GM23338 (cell line): ENCODE measurements at regions not wholly inside any gene's neighbourhood (a gene's known extent, or its start where the extent isn't known, plus 50 kb on each side); places are given as distances from the start of the nearest gene placed in this dataset.

Source experiments
- ATAC-seq: fragments of 200-7000 bp; cut with Tn5 transposase; 3 replicates; pipeline ENCODE4 v1.9.1; 2020
- DNase-seq: peaks from one replicate; pipeline ENCODE4 v3.0.0-alpha.2; 2015; ENCODE audit warnings: low spot score
- H2AFZ ChIP-seq: fragments of 200-600 bp; sonication (generic); 2 replicates; pipeline ENCODE4 v1.8.0; 2016; ENCODE audit warnings: antibody characterized with exemption, mild to moderate bottlenecking, moderate library complexity
- H3F3A ChIP-seq: fragments of 200-600 bp; sonication (generic); replicated peaks from 2 replicates; pipeline ENCODE4 v1.8.0; 2017; ENCODE audit warnings: antibody characterized with exemption, mixed run types, low read depth
- H3K27ac ChIP-seq: fragments of 200-600 bp; sonication (generic); 2 replicates; pipeline ENCODE4 v1.6.1; 2016; ENCODE audit warnings: low read depth
- H3K27me3 ChIP-seq: fragments of 200-600 bp; sonication (generic); 2 replicates; pipeline ENCODE4 v1.8.0; 2016; ENCODE audit warnings: mild to moderate bottlenecking, mixed run types, moderate library complexity; ENCODE audit not compliant: insufficient read depth
- H3K36me3 ChIP-seq: fragments of 200-600 bp; sonication (generic); 2 replicates; pipeline ENCODE4 v1.8.0; 2016; ENCODE audit warnings: mild to moderate bottlenecking; ENCODE audit not compliant: insufficient read depth
- H3K4me1 ChIP-seq: fragments of 200-600 bp; sonication (generic); 2 replicates; pipeline ENCODE4 v1.8.0; 2016; ENCODE audit warnings: mild to moderate bottlenecking, moderate library complexity; ENCODE audit not compliant: insufficient read depth
- H3K4me2 ChIP-seq: fragments of 200-600 bp; sonication (generic); 2 replicates; pipeline ENCODE4 v1.7.1; 2017; ENCODE audit warnings: mixed run types
- H3K4me3 ChIP-seq: fragments of 200-600 bp; sonication (generic); 2 replicates; pipeline ENCODE4 v1.6.1; 2016; ENCODE audit warnings: mixed run types
- H3K79me2 ChIP-seq: fragments of 200-600 bp; sonication (generic); replicated peaks from 2 replicates; pipeline ENCODE4 v1.8.0; 2017; ENCODE audit warnings: mild to moderate bottlenecking; ENCODE audit not compliant: insufficient read depth
- H3K9me2 ChIP-seq: fragments of 200-600 bp; sonication (generic); 2 replicates; pipeline ENCODE4 v1.8.0; 2017; ENCODE audit not compliant: insufficient read depth
- H4K20me1 ChIP-seq: fragments of 200-600 bp; sonication (generic); replicated peaks from 2 replicates; pipeline ENCODE4 v1.8.0; 2017; ENCODE audit warnings: mild to moderate bottlenecking; ENCODE audit not compliant: insufficient read depth
- H3K27ac Mint-ChIP-seq: 2 replicates; pipeline ENCODE4 v1.8.0; 2020; ENCODE audit warnings: inconsistent platforms, mild to moderate bottlenecking, moderate library complexity, mixed read lengths
- H3K27me3 Mint-ChIP-seq: 3 replicates; pipeline ENCODE4 v1.8.0; 2022; ENCODE audit warnings: low read depth, mild to moderate bottlenecking, moderate library complexity, mixed read lengths, inconsistent platforms; ENCODE audit not compliant: insufficient read depth, poor library complexity
- H3K36me3 Mint-ChIP-seq: 3 replicates; pipeline ENCODE4 v1.8.0; 2021; ENCODE audit warnings: low read depth, mild to moderate bottlenecking, inconsistent platforms, moderate library complexity, mixed read lengths
- H3K4me1 Mint-ChIP-seq: 3 replicates; pipeline ENCODE4 v1.8.0; 2020; ENCODE audit warnings: mild to moderate bottlenecking, inconsistent platforms, mixed read lengths
- H3K4me3 Mint-ChIP-seq: 3 replicates; pipeline ENCODE4 v1.8.0; 2021; ENCODE audit warnings: moderate library complexity, mild to moderate bottlenecking, inconsistent platforms, mixed read lengths
- H3K9me3 Mint-ChIP-seq: 3 replicates; pipeline ENCODE4 v1.8.0; 2020; ENCODE audit warnings: moderate library complexity, mild to moderate bottlenecking, inconsistent platforms, mixed read lengths
- CREB1 ChIP-seq: fragments of 250-450 bp; sonication (Bioruptor Pico); IDR thresholded peaks from 2 replicates; pipeline ENCODE4 v1.5.0; 2020; ENCODE audit warnings: low read depth, mild to moderate bottlenecking, moderate library complexity
- CTCF ChIP-seq, 2 experiments: fragments of 200-600 bp in 1 of 2; sonication (generic) in 1 of 2; conservative IDR thresholded peaks; 2 replicates each; pipeline versions ENCODE4 v1.5.1 to v1.6.1; 2016 to 2017; ENCODE audit warnings: antibody characterized with exemption in 2 of 2, low read depth in 2 of 2, mild to moderate bottlenecking in 2 of 2, moderate library complexity in 1 of 2
- ETS1 ChIP-seq: IDR thresholded peaks from 2 replicates; pipeline ENCODE4 v1.6.1; 2016; ENCODE audit warnings: antibody characterized with exemption
- EZH2 ChIP-seq: fragments of 200-600 bp; sonication (generic); IDR thresholded peaks from one replicate; pipeline ENCODE4 v1.8.0; 2017; ENCODE audit warnings: antibody characterized with exemption, mild to moderate bottlenecking, low read depth; ENCODE audit not compliant: unreplicated experiment
- EZH2phosphoT487 ChIP-seq: fragments of 200-600 bp; sonication (generic); IDR thresholded peaks from one replicate; pipeline ENCODE4 v1.8.1; 2018; ENCODE audit warnings: antibody characterized with exemption; ENCODE audit not compliant: unreplicated experiment
- JUNB ChIP-seq: IDR thresholded peaks from one replicate; pipeline ENCODE4 v1.6.1; 2016; ENCODE audit warnings: antibody characterized with exemption; ENCODE audit not compliant: unreplicated experiment
- NANOG ChIP-seq: IDR thresholded peaks from 2 replicates; pipeline ENCODE4 v1.6.1; 2016; ENCODE audit warnings: antibody characterized with exemption, borderline replicate concordance
- POLR2AphosphoS5 ChIP-seq: IDR thresholded peaks from 2 replicates; pipeline ENCODE4 v1.6.1; 2016; ENCODE audit warnings: antibody characterized with exemption, low read depth
- REST ChIP-seq: IDR thresholded peaks from one replicate; pipeline ENCODE4 v1.6.1; 2018; ENCODE audit warnings: antibody characterized with exemption; ENCODE audit not compliant: unreplicated experiment
- STAT1 ChIP-seq: IDR thresholded peaks from one replicate; pipeline ENCODE4 v1.6.1; 2016; ENCODE audit warnings: antibody characterized with exemption; ENCODE audit not compliant: unreplicated experiment
- ZNF114 ChIP-seq: fragments of 250-450 bp; sonication (Bioruptor Pico); IDR thresholded peaks from 2 replicates; pipeline ENCODE4 v1.5.0; 2020; ENCODE audit warnings: mild to moderate bottlenecking, moderate library complexity
- ZNF331 ChIP-seq: fragments of 250-450 bp; sonication (Bioruptor Pico); IDR thresholded peaks from 2 replicates; pipeline ENCODE4 v1.5.0; 2020; ENCODE audit warnings: low read depth, mild to moderate bottlenecking, moderate library complexity
- TF ChIP-seq, protein P1 (sequence below): fragments of 250-450 bp; sonication (Bioruptor Pico); IDR thresholded peaks from 2 replicates; pipeline ENCODE4 v1.5.0; 2020; ENCODE audit warnings: mild to moderate bottlenecking, moderate library complexity

DNA sequence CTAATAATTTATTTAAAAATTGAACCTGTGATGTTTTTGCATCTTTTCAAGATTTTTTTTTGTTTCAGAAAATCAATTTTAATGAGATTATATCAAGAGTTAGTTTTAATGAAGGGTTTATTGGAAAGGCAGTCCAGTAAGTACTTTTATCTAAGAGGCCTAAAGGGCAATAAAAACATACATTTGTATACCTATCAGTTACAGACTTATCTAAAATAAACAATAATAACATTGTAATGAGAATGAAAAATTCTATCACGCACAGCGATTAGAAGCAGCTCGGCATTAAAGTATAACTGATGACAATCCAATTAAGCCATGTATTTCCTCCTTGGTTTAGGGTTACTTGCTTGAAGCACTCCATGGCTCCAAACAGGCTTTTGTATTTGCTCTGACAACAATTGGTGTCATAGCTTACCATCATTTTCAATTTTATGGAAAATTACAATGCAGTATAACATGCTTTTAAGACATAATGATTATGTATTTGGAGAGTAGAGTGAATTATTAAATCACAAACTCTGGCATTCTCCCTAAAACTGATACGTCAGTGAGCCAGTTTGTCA, 629.4 kb downstream of the TSN start:
- H3K36me3 ChIP-seq, result no peaks in the 10 kb centered on the region
- Mint-ChIP-seq H3K4me3 (no peak overlapping the region), H3K27ac (no peak overlapping the region), H3K27me3 (peaks cover 2% of the 10 kb centered on the region), H3K36me3 (peaks cover 6% of the 10 kb centered on the region; the same call in 1 of the 3 replicates), H3K9me3 (peaks cover 14% of the 10 kb centered on the region; the same call in 2 of the 3 replicates), H3K4me1 (no peaks in the 10 kb centered on the region)
- no peaks in the 10 kb centered on the region for H3F3A ChIP-seq
- H3K4me1 ChIP-seq, result no peaks in the 10 kb centered on the region
- H3K79me2 ChIP-seq, result no peaks in the 10 kb centered on the region
- no peak for DNase-seq
- H3K4me3 ChIP-seq, result no peak overlapping the region
- no peak overlapping the region for H2AFZ ChIP-seq
- no peaks in the 10 kb centered on the region for H3K27me3 ChIP-seq
- no peak for ATAC-seq
- no peak overlapping the region for H3K4me2 ChIP-seq
- H3K27ac ChIP-seq, result no peak overlapping the region
- H4K20me1 ChIP-seq, result no peaks in the 10 kb centered on the region
- no peak for TF ChIP-seq NANOG
- TF ChIP-seq EZH2, result no peak
- TF ChIP-seq ETS1, result no peak
- no peak for TF ChIP-seq STAT1
- no peak for TF ChIP-seq JUNB
- no peak for TF ChIP-seq CREB1 (CRISPR knock-in tag)
- no peak for TF ChIP-seq REST
- TF ChIP-seq, protein P1, sequence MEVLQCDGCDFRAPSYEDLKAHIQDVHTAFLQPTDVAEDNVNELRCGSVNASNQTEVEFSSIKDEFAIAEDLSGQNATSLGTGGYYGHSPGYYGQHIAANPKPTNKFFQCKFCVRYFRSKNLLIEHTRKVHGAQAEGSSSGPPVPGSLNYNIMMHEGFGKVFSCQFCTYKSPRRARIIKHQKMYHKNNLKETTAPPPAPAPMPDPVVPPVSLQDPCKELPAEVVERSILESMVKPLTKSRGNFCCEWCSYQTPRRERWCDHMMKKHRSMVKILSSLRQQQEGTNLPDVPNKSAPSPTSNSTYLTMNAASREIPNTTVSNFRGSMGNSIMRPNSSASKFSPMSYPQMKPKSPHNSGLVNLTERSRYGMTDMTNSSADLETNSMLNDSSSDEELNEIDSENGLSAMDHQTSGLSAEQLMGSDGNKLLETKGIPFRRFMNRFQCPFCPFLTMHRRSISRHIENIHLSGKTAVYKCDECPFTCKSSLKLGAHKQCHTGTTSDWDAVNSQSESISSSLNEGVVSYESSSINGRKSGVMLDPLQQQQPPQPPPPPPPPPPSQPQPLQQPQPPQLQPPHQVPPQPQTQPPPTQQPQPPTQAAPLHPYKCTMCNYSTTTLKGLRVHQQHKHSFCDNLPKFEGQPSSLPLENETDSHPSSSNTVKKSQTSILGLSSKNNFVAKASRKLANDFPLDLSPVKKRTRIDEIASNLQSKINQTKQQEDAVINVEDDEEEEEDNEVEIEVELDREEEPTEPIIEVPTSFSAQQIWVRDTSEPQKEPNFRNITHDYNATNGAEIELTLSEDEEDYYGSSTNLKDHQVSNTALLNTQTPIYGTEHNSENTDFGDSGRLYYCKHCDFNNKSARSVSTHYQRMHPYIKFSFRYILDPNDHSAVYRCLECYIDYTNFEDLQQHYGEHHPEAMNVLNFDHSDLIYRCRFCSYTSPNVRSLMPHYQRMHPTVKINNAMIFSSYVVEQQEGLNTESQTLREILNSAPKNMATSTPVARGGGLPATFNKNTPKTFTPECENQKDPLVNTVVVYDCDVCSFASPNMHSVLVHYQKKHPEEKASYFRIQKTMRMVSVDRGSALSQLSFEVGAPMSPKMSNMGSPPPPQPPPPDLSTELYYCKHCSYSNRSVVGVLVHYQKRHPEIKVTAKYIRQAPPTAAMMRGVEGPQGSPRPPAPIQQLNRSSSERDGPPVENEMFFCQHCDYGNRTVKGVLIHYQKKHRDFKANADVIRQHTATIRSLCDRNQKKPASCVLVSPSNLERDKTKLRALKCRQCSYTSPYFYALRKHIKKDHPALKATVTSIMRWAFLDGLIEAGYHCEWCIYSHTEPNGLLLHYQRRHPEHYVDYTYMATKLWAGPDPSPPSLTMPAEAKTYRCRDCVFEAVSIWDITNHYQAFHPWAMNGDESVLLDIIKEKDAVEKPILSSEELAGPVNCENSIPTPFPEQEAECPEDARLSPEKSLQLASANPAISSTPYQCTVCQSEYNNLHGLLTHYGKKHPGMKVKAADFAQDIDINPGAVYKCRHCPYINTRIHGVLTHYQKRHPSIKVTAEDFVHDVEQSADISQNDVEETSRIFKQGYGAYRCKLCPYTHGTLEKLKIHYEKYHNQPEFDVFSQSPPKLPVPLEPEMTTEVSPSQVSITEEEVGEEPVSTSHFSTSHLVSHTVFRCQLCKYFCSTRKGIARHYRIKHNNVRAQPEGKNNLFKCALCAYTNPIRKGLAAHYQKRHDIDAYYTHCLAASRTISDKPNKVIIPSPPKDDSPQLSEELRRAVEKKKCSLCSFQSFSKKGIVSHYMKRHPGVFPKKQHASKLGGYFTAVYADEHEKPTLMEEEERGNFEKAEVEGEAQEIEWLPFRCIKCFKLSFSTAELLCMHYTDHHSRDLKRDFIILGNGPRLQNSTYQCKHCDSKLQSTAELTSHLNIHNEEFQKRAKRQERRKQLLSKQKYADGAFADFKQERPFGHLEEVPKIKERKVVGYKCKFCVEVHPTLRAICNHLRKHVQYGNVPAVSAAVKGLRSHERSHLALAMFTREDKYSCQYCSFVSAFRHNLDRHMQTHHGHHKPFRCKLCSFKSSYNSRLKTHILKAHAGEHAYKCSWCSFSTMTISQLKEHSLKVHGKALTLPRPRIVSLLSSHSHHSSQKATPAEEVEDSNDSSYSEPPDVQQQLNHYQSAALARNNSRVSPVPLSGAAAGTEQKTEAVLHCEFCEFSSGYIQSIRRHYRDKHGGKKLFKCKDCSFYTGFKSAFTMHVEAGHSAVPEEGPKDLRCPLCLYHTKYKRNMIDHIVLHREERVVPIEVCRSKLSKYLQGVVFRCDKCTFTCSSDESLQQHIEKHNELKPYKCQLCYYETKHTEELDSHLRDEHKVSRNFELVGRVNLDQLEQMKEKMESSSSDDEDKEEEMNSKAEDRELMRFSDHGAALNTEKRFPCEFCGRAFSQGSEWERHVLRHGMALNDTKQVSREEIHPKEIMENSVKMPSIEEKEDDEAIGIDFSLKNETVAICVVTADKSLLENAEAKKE (CRISPR knock-in tag), result no peak
- TF ChIP-seq CTCF (conservative IDR thresholded peaks at IDR 0.05; ENCODE audit: low read depth in 2 of 2), result no peak
- no peak for TF ChIP-seq EZH2phosphoT487
- TF ChIP-seq ZNF331 (CRISPR knock-in tag), result no peak
- TF ChIP-seq ZNF114 (CRISPR knock-in tag), result no peak
- no peak for TF ChIP-seq POLR2AphosphoS5
- H3K9me2 ChIP-seq, result peaks cover 4% of the 10 kb centered on the region; the same call in 1 of the 2 replicates
